Fibroblast of mammary gland (primary cell): ENCODE measurements at regions not wholly inside any gene's neighbourhood (a gene's known extent, or its start where the extent isn't known, plus 50 kb on each side); places are given as distances from the start of the nearest gene placed in this dataset.

Experiments used
- DNase-seq: peaks from one replicate; pipeline ENCODE4 v3.0.0-alpha.2; 2010; ENCODE audit warnings: low read depth
- H3K4me3 ChIP-seq: 2 replicates; pipeline ENCODE4 v1.5.1; 2011; ENCODE audit warnings: low read depth, mild to moderate bottlenecking, low read length, moderate library complexity; ENCODE audit not compliant: control insufficient read depth
- TF ChIP-seq, protein P1 (sequence below): conservative IDR thresholded peaks from 2 replicates; pipeline ENCODE4 v1.5.1; 2011; ENCODE audit warnings: low read depth, low read length, inconsistent platforms; ENCODE audit not compliant: control insufficient read depth, insufficient read depth

DNA sequence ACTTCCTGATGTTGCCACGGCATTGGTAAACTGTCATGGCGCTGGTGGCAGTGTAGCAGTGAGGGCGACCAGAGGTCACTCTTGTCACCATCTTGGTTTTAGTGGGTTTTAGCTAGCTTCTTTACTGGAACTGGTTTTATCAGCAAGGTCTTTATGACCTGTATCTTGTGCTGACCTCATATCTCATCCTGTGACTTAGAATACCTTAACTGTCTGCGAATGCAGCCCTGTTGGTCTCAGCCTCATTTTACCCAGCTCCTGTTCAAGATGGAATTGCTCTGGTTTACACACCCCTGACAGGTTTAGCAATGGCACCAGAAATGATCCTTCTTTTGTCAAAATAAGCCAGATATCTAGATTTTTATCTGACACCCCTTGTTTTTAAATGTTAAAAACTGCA lies 85.3 kb downstream of the ARL4A start:
- TF ChIP-seq, protein P1, sequence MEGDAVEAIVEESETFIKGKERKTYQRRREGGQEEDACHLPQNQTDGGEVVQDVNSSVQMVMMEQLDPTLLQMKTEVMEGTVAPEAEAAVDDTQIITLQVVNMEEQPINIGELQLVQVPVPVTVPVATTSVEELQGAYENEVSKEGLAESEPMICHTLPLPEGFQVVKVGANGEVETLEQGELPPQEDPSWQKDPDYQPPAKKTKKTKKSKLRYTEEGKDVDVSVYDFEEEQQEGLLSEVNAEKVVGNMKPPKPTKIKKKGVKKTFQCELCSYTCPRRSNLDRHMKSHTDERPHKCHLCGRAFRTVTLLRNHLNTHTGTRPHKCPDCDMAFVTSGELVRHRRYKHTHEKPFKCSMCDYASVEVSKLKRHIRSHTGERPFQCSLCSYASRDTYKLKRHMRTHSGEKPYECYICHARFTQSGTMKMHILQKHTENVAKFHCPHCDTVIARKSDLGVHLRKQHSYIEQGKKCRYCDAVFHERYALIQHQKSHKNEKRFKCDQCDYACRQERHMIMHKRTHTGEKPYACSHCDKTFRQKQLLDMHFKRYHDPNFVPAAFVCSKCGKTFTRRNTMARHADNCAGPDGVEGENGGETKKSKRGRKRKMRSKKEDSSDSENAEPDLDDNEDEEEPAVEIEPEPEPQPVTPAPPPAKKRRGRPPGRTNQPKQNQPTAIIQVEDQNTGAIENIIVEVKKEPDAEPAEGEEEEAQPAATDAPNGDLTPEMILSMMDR, result no peak
- H3K4me3 ChIP-seq, result no peak overlapping the region
- DNase-seq, result no peak

GRCh38 chr7:12777257-12777656 lies 89.8 kb downstream of the ARL4A start:
- DNase-seq, result no peak
- H3K4me3 ChIP-seq, result no peak overlapping the region
- TF ChIP-seq, protein P1, result no peak

DNA sequence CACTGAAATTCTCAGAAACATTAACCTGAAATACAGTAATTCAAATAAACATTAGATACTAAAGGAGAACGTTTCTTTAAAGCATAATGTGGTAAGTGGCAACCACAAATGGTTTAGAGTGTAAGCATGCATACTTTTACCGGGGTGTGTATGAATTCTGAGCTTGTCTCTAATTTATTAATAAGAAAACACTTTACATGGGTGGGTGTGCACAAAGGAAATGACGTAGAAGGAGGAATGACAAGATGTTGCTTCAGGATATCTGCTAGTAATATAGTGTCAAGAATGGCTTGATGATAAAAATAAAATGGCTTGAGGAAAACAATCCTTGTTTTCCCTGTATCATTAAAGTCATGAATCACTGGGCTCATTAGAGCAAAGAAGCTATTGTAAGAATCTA lies 92.5 kb downstream of the ARL4A start:
- no peak for DNase-seq
- TF ChIP-seq, protein P1, result no peak
- no peak overlapping the region for H3K4me3 ChIP-seq

DNA sequence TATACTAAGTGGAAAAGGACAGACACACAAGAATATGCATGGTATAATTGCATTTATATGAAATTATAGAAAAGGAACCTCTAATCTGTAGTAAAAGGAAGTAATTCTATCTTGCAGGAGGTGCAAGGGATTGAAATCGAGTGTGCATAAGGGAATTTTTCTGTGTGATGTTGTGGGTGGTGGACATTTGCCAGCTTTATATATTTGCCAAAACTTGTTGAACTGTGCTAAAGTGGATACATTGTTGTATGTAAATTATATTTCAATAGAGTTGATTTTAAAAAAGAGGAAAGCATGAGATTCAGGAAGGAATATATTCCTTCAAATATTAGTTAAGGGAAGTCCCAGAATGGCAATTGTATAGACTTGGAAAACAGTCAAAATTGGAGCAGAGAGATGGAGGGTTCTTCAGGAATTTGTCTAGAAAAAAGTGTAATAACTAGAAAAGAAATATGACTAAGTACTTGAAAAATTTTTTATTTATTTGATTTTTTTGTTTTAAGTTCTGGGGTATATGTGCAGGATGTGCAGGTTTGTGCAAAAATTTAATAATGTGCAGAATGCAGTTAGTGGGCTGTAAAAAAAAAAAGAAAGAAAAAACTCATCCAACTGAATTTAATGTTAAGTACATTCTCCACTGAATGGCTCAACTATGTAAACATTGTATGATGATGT lies 96.1 kb downstream of the ARL4A start:
- DNase-seq, result peak; percentile 3
- TF ChIP-seq, protein P1, result no peak

DNA sequence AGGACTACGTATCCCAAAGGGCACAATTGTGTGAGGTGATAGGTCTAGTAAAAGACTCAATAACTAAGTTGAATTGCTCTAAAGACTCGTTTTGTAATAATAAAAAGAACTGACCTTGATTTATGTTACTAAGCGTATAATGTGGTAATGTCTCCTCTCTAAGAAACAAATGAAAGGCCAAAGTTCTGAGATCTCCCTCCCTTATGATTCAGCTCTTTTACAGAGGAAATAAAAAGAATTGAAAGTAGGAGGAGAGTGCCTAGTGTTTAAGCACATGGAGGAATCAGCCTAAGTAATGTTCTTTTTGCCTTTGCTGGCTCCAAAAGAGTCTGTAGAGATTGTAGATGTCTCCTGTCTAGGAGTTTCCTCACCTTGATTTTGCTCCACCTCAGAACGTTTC lies 98.0 kb downstream of the ARL4A start:
- TF ChIP-seq, protein P1, result no peak
- no peak overlapping the region for H3K4me3 ChIP-seq
- DNase-seq, result no peak

More for the DNA sequence above, 96.1 kb downstream of the ARL4A start:
- no peak overlapping the region for H3K4me3 ChIP-seq

GRCh38 chr7:12786494-12786893 lies 99.1 kb downstream of the ARL4A start:
- no peak overlapping the region for H3K4me3 ChIP-seq
- DNase-seq, result no peak
- TF ChIP-seq, protein P1, result no peak

DNA sequence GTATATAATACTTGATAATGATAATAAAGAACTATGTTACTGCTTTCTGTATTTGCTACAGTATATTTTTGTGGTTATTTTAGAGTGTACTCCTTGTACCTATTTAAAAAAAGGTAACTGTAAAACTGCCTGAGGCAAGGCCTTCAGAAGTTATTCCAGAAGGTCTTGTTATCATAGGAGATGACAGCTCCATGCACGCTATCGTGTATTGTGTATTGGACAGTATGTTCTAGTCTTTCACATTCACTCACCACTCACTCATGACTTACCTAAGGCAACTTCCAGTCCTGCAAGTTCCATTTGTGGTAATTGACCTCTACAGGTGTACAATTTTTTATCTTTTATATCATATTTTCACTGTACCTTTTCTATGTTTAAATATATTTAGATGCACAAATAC lies 100.7 kb downstream of the ARL4A start:
- DNase-seq, result no peak
- TF ChIP-seq, protein P1, result no peak

More for the DNA sequence above, 100.7 kb downstream of the ARL4A start:
- H3K4me3 ChIP-seq, result no peak overlapping the region
